ENCODE measurements at regions not wholly inside any gene's neighbourhood (a gene's known extent, or its start where the extent isn't known, plus 50 kb on each side); places are given as distances from the start of the nearest gene placed in this dataset.

DNA sequence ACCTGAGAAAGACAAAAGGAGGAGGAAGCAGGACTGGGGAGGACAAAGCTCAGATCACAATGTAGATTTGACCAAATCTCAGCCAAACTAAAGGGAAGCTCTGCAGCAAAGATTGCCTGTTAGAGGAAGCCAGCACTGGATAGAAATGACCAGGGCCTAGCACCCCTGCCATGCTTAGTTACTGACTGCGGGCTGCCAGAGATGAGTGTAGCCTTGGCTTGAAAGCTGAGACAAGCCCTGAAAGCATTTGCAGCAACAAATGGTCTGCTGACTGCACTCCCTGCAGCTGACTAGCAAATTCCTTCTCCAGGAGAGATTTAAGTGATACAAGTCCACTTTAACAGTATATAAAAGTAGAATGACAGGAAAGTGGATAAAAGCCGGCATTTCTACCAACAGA, 140.9 kb upstream of the CRIM1 start:
- no peaks in the 10 kb centered on the region for H3K9me3 ChIP-seq
- WGBS, 2 donors, result 67 to 70% methylated on average over 2 of the region's 2 CpGs
- H3K27ac ChIP-seq, result no peak overlapping the region
- no peaks in the 10 kb centered on the region for H3K36me3 ChIP-seq
- no peaks in the 10 kb centered on the region for H3K4me1 ChIP-seq
- intact Hi-C loops (cut with DNase I), result no loop called here
- DNase-seq, result no peak
- H3K27me3 ChIP-seq, result no peaks in the 10 kb centered on the region
- TF ChIP-seq POLR2A (IDR thresholded peaks at IDR 0.05), result no peak
- TF ChIP-seq, protein P1, sequence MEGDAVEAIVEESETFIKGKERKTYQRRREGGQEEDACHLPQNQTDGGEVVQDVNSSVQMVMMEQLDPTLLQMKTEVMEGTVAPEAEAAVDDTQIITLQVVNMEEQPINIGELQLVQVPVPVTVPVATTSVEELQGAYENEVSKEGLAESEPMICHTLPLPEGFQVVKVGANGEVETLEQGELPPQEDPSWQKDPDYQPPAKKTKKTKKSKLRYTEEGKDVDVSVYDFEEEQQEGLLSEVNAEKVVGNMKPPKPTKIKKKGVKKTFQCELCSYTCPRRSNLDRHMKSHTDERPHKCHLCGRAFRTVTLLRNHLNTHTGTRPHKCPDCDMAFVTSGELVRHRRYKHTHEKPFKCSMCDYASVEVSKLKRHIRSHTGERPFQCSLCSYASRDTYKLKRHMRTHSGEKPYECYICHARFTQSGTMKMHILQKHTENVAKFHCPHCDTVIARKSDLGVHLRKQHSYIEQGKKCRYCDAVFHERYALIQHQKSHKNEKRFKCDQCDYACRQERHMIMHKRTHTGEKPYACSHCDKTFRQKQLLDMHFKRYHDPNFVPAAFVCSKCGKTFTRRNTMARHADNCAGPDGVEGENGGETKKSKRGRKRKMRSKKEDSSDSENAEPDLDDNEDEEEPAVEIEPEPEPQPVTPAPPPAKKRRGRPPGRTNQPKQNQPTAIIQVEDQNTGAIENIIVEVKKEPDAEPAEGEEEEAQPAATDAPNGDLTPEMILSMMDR (IDR thresholded peaks at IDR 0.05), result no peak
- H3K4me3 ChIP-seq, result no peak overlapping the region

GRCh38 chr2:36203366-36203765, 152.2 kb upstream of the CRIM1 start:
- Histone ChIP-seq H3K36me3 (no peaks in the 10 kb centered on the region), H3K4me3 (no peak overlapping the region), H3K27me3 (no peaks in the 10 kb centered on the region), H3K9me3 (no peaks in the 10 kb centered on the region), H3K4me1 (no peaks in the 10 kb centered on the region), H3K27ac (no peak overlapping the region)
- TF ChIP-seq, protein P1 (IDR thresholded peaks at IDR 0.05), result no peak
- no peak for TF ChIP-seq POLR2A (IDR thresholded peaks at IDR 0.05)
- intact Hi-C loops (cut with DNase I), result no loop called here
- no peak for DNase-seq
- 78 to 83% methylated on average over 5 of the region's 5 CpGs for WGBS, 2 donors

- Histone ChIP-seq H3K27me3 (no peaks in the 10 kb centered on the region), H3K4me3 (no peak overlapping the region), H3K4me1 (no peaks in the 10 kb centered on the region), H3K27ac (no peak overlapping the region), H3K36me3 (no peaks in the 10 kb centered on the region), H3K9me3 (no peaks in the 10 kb centered on the region)
- DNase-seq, result no peak
- TF ChIP-seq, protein P1 (IDR thresholded peaks at IDR 0.05), result no peak
- TF ChIP-seq POLR2A (IDR thresholded peaks at IDR 0.05), result no peak
- intact Hi-C loops (cut with DNase I), result no loop called here
- 77 to 84% methylated on average over 5 of the region's 5 CpGs for WGBS, 2 donors
These were observed 158.2 kb upstream of the CRIM1 start for GRCh38 chr2:36197181-36197971.

DNA sequence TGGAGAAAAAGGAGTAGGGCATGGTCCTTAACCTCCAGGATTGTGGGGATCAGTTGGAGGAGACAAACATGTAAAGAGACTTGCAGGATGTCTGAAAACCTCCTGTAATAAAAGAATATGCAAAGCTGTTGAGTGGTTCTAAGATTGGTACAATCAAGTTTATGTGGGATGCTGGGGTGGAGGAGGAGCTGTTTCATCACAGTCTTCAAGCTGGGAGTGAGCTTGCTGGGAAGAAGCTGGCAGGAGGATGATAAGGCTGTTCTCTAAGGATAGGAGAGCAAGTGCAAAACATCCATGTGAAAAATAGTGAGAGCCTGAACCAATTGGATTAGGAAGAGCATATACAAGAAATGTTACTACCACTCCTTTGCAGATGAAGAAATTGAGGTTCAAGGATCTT, 161.9 kb upstream of the CRIM1 start:
- H3K27ac ChIP-seq, result no peak overlapping the region
- intact Hi-C loops (cut with DNase I), result no loop called here
- no peak overlapping the region for H3K4me3 ChIP-seq
- TF ChIP-seq, protein P1 (IDR thresholded peaks at IDR 0.05), result no peak
- no peak for TF ChIP-seq POLR2A (IDR thresholded peaks at IDR 0.05)
- H3K4me1 ChIP-seq, result no peaks in the 10 kb centered on the region
- no peaks in the 10 kb centered on the region for H3K27me3 ChIP-seq
- H3K36me3 ChIP-seq, result no peaks in the 10 kb centered on the region
- H3K9me3 ChIP-seq, result no peaks in the 10 kb centered on the region
- no peak for DNase-seq

DNA sequence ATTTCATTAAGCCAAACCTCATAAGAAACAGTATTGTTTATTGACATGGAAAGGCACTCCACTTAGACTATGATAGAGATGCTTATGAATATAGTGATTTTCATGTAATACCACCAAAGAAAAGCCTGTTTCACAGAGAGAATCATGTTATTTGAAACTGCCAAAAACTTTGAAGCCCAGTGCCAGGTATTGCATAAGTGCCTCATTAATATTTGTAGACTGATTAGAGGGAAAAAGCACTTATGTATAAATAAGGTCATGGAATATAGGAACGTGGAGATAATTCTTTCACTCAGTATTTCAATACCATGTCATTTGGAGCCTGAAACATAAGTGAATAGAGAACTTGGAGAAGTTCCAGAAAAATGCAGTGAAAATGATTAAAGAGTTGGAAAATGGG, 162.6 kb upstream of the CRIM1 start:
- Histone ChIP-seq H3K4me3 (no peak overlapping the region), H3K36me3 (no peaks in the 10 kb centered on the region), H3K4me1 (no peaks in the 10 kb centered on the region), H3K27me3 (no peaks in the 10 kb centered on the region), H3K27ac (no peak overlapping the region), H3K9me3 (no peaks in the 10 kb centered on the region)
- intact Hi-C loops (cut with DNase I), result no loop called here
- DNase-seq, result no peak
- 8 to 18% methylated on average over 1 of the region's 1 CpG for WGBS, 2 donors
- TF ChIP-seq POLR2A (IDR thresholded peaks at IDR 0.05), result no peak
- TF ChIP-seq, protein P1 (IDR thresholded peaks at IDR 0.05), result no peak
